Muscle layer of colon (tissue), 2 donors: ENCODE measurements at regions not wholly inside any gene's neighbourhood (a gene's known extent, or its start where the extent isn't known, plus 50 kb on each side); places are given as distances from the start of the nearest gene placed in this dataset.
"Not testable (repeated sequence)": the region's sequence is repeated elsewhere in the genome, so short reads cannot be mapped to it uniquely, and the experiment has no call there.

Experiments
- H3K27ac ChIP-seq: one replicate; pipeline ENCODE4 v1.7.0; 2013; ENCODE audit warnings: low read depth, mild to moderate bottlenecking, low read length, moderate library complexity
- H3K27me3 ChIP-seq, 2 donors: one replicate each; pipeline ENCODE4 v1.7.0; 2013; ENCODE audit warnings: low read length in 2 of 2, mild to moderate bottlenecking in 2 of 2; ENCODE audit not compliant: insufficient read depth in 2 of 2, control insufficient read depth in 1 of 2
- H3K36me3 ChIP-seq: one replicate; pipeline ENCODE4 v1.7.0; 2013; ENCODE audit warnings: mild to moderate bottlenecking, low read length; ENCODE audit not compliant: insufficient read depth
- H3K4me1 ChIP-seq: one replicate; pipeline ENCODE4 v1.7.0; 2013; ENCODE audit warnings: mild to moderate bottlenecking, low read length; ENCODE audit not compliant: insufficient read depth
- H3K4me3 ChIP-seq, 2 donors: one replicate each; pipeline ENCODE4 v1.7.0; 2013; ENCODE audit warnings: low read length in 2 of 2, low read depth in 1 of 2, mild to moderate bottlenecking in 1 of 2, moderate library complexity in 1 of 2
- H3K9ac ChIP-seq: one replicate; pipeline ENCODE4 v1.7.0; 2013; ENCODE audit warnings: low read length
- H3K9me3 ChIP-seq: one replicate; pipeline ENCODE4 v1.7.0; 2013; ENCODE audit warnings: mild to moderate bottlenecking, low read length
- donor health status: abdominal sarcoma.
- donor health status: Adenocarcinoma of cecum.

DNA sequence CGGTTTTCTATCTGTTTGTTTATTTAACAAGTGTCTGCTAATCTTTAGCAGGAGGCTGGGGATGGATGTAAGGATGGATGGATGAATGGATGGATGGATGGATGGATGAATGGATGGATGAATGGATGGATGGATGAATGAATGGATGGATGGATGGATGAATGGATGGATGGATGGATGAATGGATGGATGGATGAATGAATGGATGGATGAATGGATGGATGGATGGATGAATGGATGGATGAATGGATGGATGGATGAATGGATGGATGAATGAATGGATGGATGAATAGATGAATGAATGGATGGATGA is 310.7 kb downstream of the FOXL1 start:
- not testable (repeated sequence) for H3K36me3 ChIP-seq, H3K9me3 ChIP-seq, H3K4me3 ChIP-seq, H3K27me3 ChIP-seq, H3K9ac ChIP-seq, H3K4me1 ChIP-seq, H3K27ac ChIP-seq

DNA sequence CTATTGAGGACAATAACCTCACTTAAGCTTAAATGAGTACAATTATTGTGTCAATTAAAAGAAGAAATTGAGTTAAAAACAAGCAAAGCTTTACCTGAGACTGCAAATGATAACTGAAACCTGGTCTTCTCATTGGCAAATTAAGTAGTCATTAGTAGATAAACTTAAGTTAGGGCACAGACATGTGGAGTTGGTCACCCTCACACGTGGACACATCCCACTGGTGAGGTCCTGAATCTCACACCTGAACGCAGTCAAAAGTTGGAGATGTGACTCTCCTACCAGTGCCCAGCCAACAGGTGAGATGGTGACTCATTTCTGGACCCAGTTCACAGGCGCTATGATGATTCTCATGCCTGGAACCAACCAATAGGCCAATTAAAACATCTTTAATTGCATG is 311.6 kb downstream of the FOXL1 start:
- Histone ChIP-seq H3K27me3 (peaks cover 0 to 19% of the 10 kb centered on the region in 2 donors), H3K9ac (no peak overlapping the region), H3K4me3 (no peak overlapping the region), H3K4me1 (no peaks in the 10 kb centered on the region), H3K36me3 (no peaks in the 10 kb centered on the region), H3K27ac (no peak overlapping the region), H3K9me3 (no peaks in the 10 kb centered on the region)

DNA sequence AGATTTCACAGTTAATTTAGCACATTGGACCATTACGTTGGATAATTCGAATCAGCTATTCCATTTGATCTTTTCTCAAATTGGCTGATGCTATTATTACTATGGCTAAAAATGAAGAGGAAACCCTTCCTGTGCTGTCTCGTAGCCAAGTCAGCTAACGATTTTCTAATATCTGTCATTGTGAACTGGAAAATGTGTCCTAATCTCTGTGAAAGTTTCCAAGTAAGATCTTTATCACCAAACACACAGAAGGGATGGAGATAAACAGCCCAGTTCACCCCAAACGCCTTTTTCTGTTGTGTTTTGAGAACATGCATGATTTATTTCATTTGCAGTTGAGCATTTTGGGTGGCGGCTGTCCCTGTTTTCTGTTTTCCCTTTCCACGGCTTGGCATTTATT is 312.8 kb downstream of the FOXL1 start:
- H3K27ac ChIP-seq = no peak overlapping the region
- H3K9ac ChIP-seq = no peak overlapping the region
- H3K36me3 ChIP-seq = no peaks in the 10 kb centered on the region
- H3K27me3 ChIP-seq = peaks cover 0 to 28% of the 10 kb centered on the region in 2 donors
- no peaks in the 10 kb centered on the region for H3K4me1 ChIP-seq
- H3K4me3 ChIP-seq = no peak overlapping the region
- no peaks in the 10 kb centered on the region for H3K9me3 ChIP-seq

DNA sequence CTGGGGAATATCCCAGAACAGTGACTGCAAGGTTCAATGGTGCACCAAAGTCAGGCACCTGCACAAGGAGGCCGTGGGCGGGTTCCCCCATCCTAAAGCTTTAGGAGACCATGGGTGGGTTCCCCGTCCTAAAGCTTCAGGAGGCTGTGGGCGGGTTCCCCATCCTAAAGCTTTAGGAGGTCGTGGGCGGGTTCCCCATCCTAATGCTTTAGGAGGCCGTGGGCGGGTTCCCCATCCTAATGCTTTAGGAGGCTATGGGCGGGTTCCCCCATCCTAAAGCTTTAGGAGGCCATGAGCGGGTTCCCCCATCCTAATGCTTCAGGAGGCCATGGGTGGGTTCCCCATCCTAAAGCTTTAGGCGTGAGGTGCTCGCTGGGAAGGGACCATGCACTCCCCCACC is 313.3 kb downstream of the FOXL1 start:
- H3K9me3 ChIP-seq = no peaks in the 10 kb centered on the region
- H3K36me3 ChIP-seq = no peaks in the 10 kb centered on the region
- H3K9ac ChIP-seq = no peak overlapping the region
- no peak overlapping the region for H3K27ac ChIP-seq
- no peaks in the 10 kb centered on the region for H3K4me1 ChIP-seq
- no peak overlapping the region for H3K4me3 ChIP-seq
- peaks cover 0 to 28% of the 10 kb centered on the region in 2 donors for H3K27me3 ChIP-seq

DNA sequence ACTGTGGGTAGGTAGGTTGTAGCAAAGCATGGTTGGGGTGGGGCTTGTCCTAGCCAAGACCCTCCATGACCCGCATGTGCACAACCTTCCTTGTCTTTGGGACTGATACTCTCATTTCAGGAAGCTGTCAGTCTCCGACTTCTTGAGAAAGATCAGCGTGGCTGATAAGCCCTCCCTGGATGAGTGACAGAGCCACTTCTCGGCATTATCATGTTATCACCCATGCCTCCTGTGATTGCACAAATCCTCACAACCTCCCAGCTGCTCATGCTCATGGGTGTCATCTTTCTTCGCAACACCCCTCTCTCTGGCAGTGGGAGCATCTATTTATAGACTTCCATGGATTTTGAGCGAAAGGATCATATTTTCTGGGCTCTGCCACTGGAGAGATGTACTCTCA is 314.2 kb downstream of the FOXL1 start:
- Histone ChIP-seq H3K36me3 (no peaks in the 10 kb centered on the region), H3K9me3 (no peaks in the 10 kb centered on the region), H3K4me3 (no peak overlapping the region), H3K4me1 (no peaks in the 10 kb centered on the region), H3K27ac (no peak overlapping the region), H3K27me3 (peaks cover 0 to 28% of the 10 kb centered on the region in 2 donors), H3K9ac (no peak overlapping the region)

DNA sequence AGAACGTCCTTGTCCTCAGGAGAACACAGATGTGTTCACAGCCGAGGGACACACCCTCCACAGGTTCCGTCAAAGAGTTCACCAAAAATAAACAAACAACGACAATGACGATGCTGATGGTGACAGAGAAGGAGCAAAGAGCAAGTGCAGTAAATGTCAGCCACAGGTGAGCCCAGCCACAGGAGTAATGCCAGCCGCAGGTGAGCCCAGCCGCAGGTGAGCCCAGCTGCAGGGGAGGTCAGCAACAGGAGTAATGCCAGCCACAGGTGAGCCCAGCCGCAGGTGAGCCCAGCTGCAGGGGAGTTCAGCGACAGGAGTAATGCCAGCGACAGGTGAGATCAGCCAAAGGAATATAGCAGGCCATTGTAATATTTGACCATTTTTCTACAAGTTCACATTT is 315.2 kb downstream of the FOXL1 start:
- Histone ChIP-seq H3K9me3 (no peaks in the 10 kb centered on the region), H3K4me1 (no peaks in the 10 kb centered on the region), H3K9ac (no peak overlapping the region), H3K36me3 (no peaks in the 10 kb centered on the region), H3K4me3 (no peak overlapping the region), H3K27ac (no peak overlapping the region), H3K27me3 (peaks cover 0 to 28% of the 10 kb centered on the region in 2 donors)

DNA sequence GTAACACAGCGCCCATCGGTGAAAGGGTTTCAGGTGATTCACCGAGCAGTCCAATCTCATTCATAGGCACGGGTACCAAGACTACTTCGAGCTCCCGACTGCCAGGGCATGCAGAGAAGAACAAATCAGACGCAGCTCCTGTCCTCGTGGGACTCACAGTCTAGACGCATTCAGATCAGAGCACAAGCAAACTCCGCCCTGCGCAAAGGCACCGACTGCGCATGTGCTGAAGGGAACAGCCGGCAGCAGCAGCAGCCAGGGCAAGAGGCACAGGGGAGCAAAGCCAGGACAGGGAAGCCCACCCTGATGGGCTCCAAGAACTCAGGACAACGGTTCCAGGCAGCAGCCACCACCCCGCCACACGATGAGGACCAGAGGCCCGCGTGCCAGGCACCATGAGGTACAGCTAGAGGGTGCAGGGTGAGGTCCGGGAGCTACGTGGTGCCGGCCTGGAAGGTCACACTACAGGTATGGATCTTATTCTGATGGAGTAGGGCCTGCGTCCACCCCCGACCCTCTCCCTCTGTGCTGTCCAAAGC is 315.7 kb downstream of the FOXL1 start:
- Histone ChIP-seq H3K9me3 (no peaks in the 10 kb centered on the region), H3K27ac (no peak overlapping the region), H3K9ac (no peak overlapping the region), H3K27me3 (peaks cover 0 to 28% of the 10 kb centered on the region in 2 donors), H3K4me3 (no peak overlapping the region), H3K4me1 (no peaks in the 10 kb centered on the region), H3K36me3 (no peaks in the 10 kb centered on the region)

DNA sequence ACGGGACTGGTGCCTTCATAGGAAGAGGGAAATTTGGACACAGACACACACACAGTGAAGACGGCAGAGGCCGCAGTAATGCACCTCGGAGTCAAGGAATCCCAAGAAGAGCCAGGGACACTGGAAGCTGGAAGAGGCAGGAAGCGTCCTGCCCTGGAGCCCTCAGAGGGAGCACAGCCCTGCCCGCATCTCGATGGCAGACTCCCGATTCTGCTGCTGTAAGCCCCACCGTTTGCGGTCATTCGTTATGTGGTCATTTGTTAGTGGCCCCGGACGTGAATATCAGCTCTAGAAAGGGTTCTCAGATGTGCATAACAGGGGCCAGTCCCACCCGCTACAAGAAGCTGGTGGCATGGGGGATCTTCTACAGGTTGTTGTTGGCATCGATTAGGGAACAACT is 316.6 kb downstream of the FOXL1 start:
- H3K27ac ChIP-seq = no peak overlapping the region
- H3K36me3 ChIP-seq = no peaks in the 10 kb centered on the region
- H3K27me3 ChIP-seq = peaks cover 0 to 28% of the 10 kb centered on the region in 2 donors
- H3K4me1 ChIP-seq = no peaks in the 10 kb centered on the region
- H3K9ac ChIP-seq = no peak overlapping the region
- no peak overlapping the region for H3K4me3 ChIP-seq
- no peaks in the 10 kb centered on the region for H3K9me3 ChIP-seq

DNA sequence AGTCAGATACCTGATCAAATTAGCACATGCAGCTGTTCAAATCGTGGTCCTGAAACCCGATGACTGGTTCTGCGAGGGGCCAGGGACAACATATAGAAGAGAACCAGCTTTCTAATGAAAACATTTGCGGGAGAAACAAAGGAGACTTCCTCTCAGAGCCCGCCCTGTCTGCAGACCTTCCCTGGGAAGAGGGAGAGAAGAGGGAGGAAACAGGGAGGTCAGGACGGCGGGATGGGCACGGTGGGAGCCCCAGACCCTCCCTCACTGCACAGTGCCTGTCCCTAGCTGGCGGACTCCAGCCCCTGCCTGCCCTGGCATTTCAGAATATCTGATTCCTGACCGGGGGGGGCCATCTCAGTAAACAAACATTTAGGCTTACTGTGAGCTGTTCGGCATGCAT is 317.3 kb downstream of the FOXL1 start:
- Histone ChIP-seq H3K27ac (no peak overlapping the region), H3K4me3 (no peak overlapping the region), H3K36me3 (no peaks in the 10 kb centered on the region), H3K9me3 (no peaks in the 10 kb centered on the region), H3K4me1 (no peaks in the 10 kb centered on the region), H3K9ac (no peak overlapping the region), H3K27me3 (peaks cover 0 to 28% of the 10 kb centered on the region in 2 donors)

DNA sequence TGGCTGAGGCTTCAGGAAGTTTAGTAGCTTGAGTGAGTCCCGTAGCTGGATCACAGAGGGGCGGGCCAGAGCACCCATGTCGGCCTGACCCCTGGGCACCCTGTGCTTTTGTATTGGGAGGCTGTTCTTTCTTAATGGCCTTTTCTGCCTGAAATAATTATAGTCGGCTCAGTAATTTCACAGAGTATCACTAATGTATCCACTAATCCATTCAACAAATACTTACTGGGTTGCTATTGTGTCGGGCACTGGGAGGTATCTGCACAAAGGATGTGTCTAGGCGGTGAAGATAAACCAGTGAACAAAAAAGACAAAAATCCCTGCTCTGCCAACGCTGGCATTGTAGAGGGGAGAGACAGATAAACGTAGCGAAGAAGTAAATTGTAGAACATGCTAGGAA is 318.6 kb downstream of the FOXL1 start:
- Histone ChIP-seq H3K9ac (no peak overlapping the region), H3K27me3 (peaks cover 0 to 28% of the 10 kb centered on the region in 2 donors), H3K27ac (no peak overlapping the region), H3K4me3 (no peak overlapping the region), H3K4me1 (no peaks in the 10 kb centered on the region), H3K36me3 (no peaks in the 10 kb centered on the region), H3K9me3 (no peaks in the 10 kb centered on the region)

DNA sequence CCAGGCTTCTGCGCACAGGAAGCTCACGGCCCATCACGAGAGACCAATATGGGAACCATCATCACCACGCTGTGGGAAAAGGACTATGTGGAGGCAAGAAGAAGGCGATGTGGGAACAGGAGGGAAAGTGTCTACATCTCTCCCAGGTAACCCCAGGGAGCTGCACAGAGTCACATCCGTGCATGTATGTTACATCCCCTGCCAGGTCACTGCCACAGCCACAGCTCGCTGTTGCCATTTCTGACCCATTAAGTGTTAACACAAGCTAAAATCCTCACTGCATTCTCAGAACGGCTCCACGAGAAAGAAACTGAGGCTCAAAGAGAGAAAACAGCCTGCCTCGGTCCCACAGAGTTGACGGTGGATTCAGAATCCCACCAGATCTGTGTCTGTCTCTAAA is 319.1 kb downstream of the FOXL1 start:
- H3K4me1 ChIP-seq = no peaks in the 10 kb centered on the region
- no peaks in the 10 kb centered on the region for H3K36me3 ChIP-seq
- peaks cover 0 to 24% of the 10 kb centered on the region in 2 donors for H3K27me3 ChIP-seq
- H3K27ac ChIP-seq = no peak overlapping the region
- no peaks in the 10 kb centered on the region for H3K9me3 ChIP-seq
- no peak overlapping the region for H3K4me3 ChIP-seq
- no peak overlapping the region for H3K9ac ChIP-seq

DNA sequence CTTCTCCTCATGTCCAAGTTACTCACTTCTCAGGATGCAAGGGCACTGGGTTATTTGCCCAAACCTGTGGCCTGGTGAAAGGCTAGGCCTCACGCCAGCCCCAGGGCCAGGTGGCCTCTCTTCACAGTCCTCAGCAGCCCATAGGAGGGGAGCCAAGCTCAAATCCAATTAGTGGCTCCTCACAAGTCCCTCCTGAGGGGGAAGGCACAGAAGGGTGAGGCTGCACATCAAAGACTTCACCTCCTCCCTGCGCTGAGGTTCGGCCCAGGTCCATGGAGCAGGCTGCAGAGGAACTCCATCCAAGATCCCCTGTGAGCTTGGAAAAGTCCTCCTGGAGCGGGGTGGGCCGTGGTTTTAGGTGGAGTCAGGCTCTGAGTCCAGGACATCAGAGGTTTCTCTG is 320.0 kb downstream of the FOXL1 start:
- H3K27me3 ChIP-seq = peaks cover 0 to 32% of the 10 kb centered on the region in 2 donors

More for the DNA sequence above, 320.0 kb downstream of the FOXL1 start:
- Histone ChIP-seq H3K9me3 (no peaks in the 10 kb centered on the region), H3K4me3 (no peak overlapping the region), H3K27ac (no peak overlapping the region), H3K9ac (no peak overlapping the region), H3K36me3 (no peaks in the 10 kb centered on the region), H3K4me1 (no peaks in the 10 kb centered on the region)
